WTC11 (cell line): ENCODE measurements at regions not wholly inside any gene's neighbourhood (a gene's known extent, or its start where the extent isn't known, plus 50 kb on each side); places are given as distances from the start of the nearest gene placed in this dataset.

Source experiments
- ATAC-seq: fragments of 200-7000 bp; cut with Tn5 transposase; 2 replicates; pipeline ENCODE4 v1.10.0; 2021; ENCODE audit warnings: mild to moderate bottlenecking, moderate library complexity
- CTCF ChIA-PET: fragments of 300-600 bp; sonication (Branson Sonifier 250); formaldehyde crosslinking; loops from one replicate; lab custom pipeline; 2021; ENCODE audit warnings: antibody characterized with exemption; lab: Charles Lee
- POLR2A ChIA-PET: fragments of 350-600 bp; sonication (Branson Sonifier 250); formaldehyde crosslinking; loops from one replicate; lab custom pipeline; 2021; ENCODE audit warnings: antibody characterized with exemption; lab: Charles Lee
- DNase-seq: peaks from one replicate; pipeline ENCODE4 v3.0.0; 2021; ENCODE audit warnings: low spot score
- H3K27ac Mint-ChIP-seq: 2 replicates; pipeline ENCODE4 v1.8.0; 2021; ENCODE audit warnings: mixed read lengths
- H3K27me3 Mint-ChIP-seq: 2 replicates; pipeline ENCODE4 v1.8.0; 2021; ENCODE audit warnings: low read depth, mild to moderate bottlenecking, moderate library complexity, mixed read lengths
- H3K36me3 Mint-ChIP-seq: 2 replicates; pipeline ENCODE4 v1.8.0; 2021; ENCODE audit warnings: mixed read lengths
- H3K4me1 Mint-ChIP-seq: 2 replicates; pipeline ENCODE4 v1.8.0; 2022; ENCODE audit warnings: mixed read lengths
- H3K4me3 Mint-ChIP-seq: 2 replicates; pipeline ENCODE4 v1.8.0; 2021; ENCODE audit warnings: mild to moderate bottlenecking, moderate library complexity, mixed read lengths
- H3K9me3 Mint-ChIP-seq: 2 replicates; pipeline ENCODE4 v1.8.0; 2021; ENCODE audit warnings: mixed read lengths
- GRHL2 ChIP-seq: fragments of 250-450 bp; sonication (Bioruptor Pico); IDR thresholded peaks from 2 replicates; pipeline ENCODE4 v1.8.0; 2022; ENCODE audit warnings: mild to moderate bottlenecking, moderate library complexity; ENCODE audit not compliant: insufficient replicate concordance, severe bottlenecking
- JUN ChIP-seq: sonication (generic); formaldehyde crosslinking; IDR thresholded peaks from 2 replicates; pipeline ENCODE4 v1.8.0; 2023; ENCODE audit warnings: mild to moderate bottlenecking, missing genetic modification reagents
- NFYB ChIP-seq: sonication (generic); formaldehyde crosslinking; conservative IDR thresholded peaks from 2 replicates; pipeline ENCODE4 v1.8.0; 2022; ENCODE audit warnings: low read depth, missing genetic modification reagents
- NR2C2 ChIP-seq: sonication (generic); formaldehyde crosslinking; IDR thresholded peaks from 2 replicates; pipeline ENCODE4 v1.8.0; 2022; ENCODE audit warnings: mild to moderate bottlenecking, missing genetic modification reagents
- SOX15 ChIP-seq: fragments of 250-450 bp; sonication (Bioruptor Pico); IDR thresholded peaks from 2 replicates; pipeline ENCODE4 v1.9.0; 2021; ENCODE audit warnings: mild to moderate bottlenecking
- SP1 ChIP-seq: sonication (generic); formaldehyde crosslinking; conservative IDR thresholded peaks from 2 replicates; pipeline ENCODE4 v1.8.1; 2022; ENCODE audit warnings: missing genetic modification reagents
- TCF7 ChIP-seq: sonication (generic); formaldehyde crosslinking; IDR thresholded peaks from 2 replicates; pipeline ENCODE4 v1.8.0; 2022; ENCODE audit warnings: mild to moderate bottlenecking, low read depth, missing genetic modification reagents, moderate library complexity
- ZNF219 ChIP-seq: sonication (generic); formaldehyde crosslinking; IDR thresholded peaks from 2 replicates; pipeline ENCODE4 v1.8.0; 2023; ENCODE audit warnings: missing genetic modification reagents, mild to moderate bottlenecking, borderline replicate concordance
- TF ChIP-seq, protein P1 (sequence below): sonication (generic); formaldehyde crosslinking; IDR thresholded peaks from 2 replicates; pipeline ENCODE4 v1.8.1; 2023; ENCODE audit warnings: mild to moderate bottlenecking, missing genetic modification reagents, moderate library complexity
- TF ChIP-seq, protein P2 (sequence below): fragments of 250-450 bp; sonication (Bioruptor Pico); IDR thresholded peaks from 2 replicates; pipeline ENCODE4 v1.9.0; 2021; ENCODE audit warnings: moderate library complexity, mild to moderate bottlenecking, inconsistent platforms, borderline replicate concordance
- TF ChIP-seq, protein P3 (sequence below): sonication (generic); formaldehyde crosslinking; IDR thresholded peaks from 2 replicates; pipeline ENCODE4 v1.8.0; 2023; ENCODE audit warnings: missing genetic modification reagents
- TF ChIP-seq, protein P4 (sequence below): sonication (generic); formaldehyde crosslinking; IDR thresholded peaks from 2 replicates; pipeline ENCODE4 v1.8.1; 2023; ENCODE audit warnings: mild to moderate bottlenecking, missing genetic modification reagents
- TF ChIP-seq, protein P5 (sequence below): sonication (generic); formaldehyde crosslinking; IDR thresholded peaks from 2 replicates; pipeline ENCODE4 v1.8.0; 2022; ENCODE audit warnings: missing genetic modification reagents
- TF ChIP-seq, protein P6 (sequence below): sonication (generic); formaldehyde crosslinking; IDR thresholded peaks from 2 replicates; pipeline ENCODE4 v1.8.0; 2023; ENCODE audit warnings: mild to moderate bottlenecking, missing genetic modification reagents
- TF ChIP-seq, protein P7 (sequence below): sonication (generic); formaldehyde crosslinking; IDR thresholded peaks from 2 replicates; pipeline ENCODE4 v1.8.1; 2022; ENCODE audit warnings: mild to moderate bottlenecking, missing genetic modification reagents, moderate library complexity, borderline replicate concordance

DNA sequence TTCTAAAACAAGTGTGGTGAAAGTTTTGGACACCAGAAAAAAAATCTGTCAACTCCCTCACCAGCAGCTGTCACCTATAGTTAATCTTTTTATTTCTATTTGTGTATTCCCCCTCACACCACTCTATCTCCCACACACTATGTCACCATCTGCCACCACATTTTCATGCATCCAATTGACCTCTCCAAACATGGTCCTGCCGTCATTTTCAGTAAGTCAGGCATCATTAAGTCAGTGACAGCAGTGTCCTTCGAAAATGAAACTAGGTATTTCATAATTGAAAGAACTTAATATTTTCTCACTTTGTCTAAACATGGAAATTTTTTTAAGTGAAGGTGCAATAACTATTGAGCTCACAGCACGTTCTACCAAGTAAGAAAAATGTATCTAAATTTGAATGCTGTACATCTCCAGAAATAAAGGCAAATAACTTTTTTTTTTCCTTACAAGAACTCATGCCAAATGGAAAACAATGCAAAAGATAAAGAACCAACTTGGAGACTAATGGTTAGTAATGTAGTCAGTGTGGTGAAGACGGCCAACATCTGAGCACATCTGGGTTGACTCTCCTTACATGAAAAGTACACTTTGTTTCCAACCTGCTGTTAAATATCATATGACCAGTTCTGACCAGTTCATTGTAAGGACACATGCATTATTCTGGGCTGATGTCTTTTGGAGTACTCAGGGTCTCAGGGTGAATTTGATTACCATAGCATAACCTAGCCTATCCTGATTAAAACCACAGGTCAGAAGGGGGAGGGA lies 623.3 kb upstream of the MANEA start:
- no peak for DNase-seq
- ChIA-PET POLR2A (no interaction called here), CTCF (no interaction called here)
- no peak for ATAC-seq
- Mint-ChIP-seq H3K4me3 (no peak overlapping the region), H3K4me1 (no peaks in the 10 kb centered on the region), H3K36me3 (no peaks in the 10 kb centered on the region), H3K9me3 (no peaks in the 10 kb centered on the region), H3K27me3 (no peaks in the 10 kb centered on the region), H3K27ac (no peak overlapping the region)
- TF ChIP-seq, protein P1, sequence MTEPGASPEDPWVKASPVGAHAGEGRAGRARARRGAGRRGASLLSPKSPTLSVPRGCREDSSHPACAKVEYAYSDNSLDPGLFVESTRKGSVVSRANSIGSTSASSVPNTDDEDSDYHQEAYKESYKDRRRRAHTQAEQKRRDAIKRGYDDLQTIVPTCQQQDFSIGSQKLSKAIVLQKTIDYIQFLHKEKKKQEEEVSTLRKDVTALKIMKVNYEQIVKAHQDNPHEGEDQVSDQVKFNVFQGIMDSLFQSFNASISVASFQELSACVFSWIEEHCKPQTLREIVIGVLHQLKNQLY (CRISPR knock-in tag): no peak
- TF ChIP-seq, protein P2, sequence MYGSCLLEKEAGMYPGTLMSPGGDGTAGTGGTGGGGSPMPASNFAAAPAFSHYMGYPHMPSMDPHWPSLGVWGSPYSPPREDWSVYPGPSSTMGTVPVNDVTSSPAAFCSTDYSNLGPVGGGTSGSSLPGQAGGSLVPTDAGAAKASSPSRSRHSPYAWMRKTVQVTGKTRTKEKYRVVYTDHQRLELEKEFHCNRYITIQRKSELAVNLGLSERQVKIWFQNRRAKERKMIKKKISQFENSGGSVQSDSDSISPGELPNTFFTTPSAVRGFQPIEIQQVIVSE (CRISPR knock-in tag): no peak
- TF ChIP-seq SP1 (CRISPR knock-in tag): no peak
- TF ChIP-seq JUN (CRISPR knock-in tag): no peak
- no peak for TF ChIP-seq NFYB (CRISPR knock-in tag)
- TF ChIP-seq ZNF219 (CRISPR knock-in tag): no peak
- TF ChIP-seq, protein P3, sequence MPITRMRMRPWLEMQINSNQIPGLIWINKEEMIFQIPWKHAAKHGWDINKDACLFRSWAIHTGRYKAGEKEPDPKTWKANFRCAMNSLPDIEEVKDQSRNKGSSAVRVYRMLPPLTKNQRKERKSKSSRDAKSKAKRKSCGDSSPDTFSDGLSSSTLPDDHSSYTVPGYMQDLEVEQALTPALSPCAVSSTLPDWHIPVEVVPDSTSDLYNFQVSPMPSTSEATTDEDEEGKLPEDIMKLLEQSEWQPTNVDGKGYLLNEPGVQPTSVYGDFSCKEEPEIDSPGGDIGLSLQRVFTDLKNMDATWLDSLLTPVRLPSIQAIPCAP: no peak
- no peak for TF ChIP-seq GRHL2 (CRISPR knock-in tag)
- TF ChIP-seq TCF7 (CRISPR knock-in tag): no peak
- no peak for TF ChIP-seq SOX15 (CRISPR knock-in tag)
- TF ChIP-seq, protein P4, sequence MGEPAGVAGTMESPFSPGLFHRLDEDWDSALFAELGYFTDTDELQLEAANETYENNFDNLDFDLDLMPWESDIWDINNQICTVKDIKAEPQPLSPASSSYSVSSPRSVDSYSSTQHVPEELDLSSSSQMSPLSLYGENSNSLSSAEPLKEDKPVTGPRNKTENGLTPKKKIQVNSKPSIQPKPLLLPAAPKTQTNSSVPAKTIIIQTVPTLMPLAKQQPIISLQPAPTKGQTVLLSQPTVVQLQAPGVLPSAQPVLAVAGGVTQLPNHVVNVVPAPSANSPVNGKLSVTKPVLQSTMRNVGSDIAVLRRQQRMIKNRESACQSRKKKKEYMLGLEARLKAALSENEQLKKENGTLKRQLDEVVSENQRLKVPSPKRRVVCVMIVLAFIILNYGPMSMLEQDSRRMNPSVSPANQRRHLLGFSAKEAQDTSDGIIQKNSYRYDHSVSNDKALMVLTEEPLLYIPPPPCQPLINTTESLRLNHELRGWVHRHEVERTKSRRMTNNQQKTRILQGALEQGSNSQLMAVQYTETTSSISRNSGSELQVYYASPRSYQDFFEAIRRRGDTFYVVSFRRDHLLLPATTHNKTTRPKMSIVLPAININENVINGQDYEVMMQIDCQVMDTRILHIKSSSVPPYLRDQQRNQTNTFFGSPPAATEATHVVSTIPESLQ (CRISPR knock-in tag): no peak
- TF ChIP-seq, protein P5, sequence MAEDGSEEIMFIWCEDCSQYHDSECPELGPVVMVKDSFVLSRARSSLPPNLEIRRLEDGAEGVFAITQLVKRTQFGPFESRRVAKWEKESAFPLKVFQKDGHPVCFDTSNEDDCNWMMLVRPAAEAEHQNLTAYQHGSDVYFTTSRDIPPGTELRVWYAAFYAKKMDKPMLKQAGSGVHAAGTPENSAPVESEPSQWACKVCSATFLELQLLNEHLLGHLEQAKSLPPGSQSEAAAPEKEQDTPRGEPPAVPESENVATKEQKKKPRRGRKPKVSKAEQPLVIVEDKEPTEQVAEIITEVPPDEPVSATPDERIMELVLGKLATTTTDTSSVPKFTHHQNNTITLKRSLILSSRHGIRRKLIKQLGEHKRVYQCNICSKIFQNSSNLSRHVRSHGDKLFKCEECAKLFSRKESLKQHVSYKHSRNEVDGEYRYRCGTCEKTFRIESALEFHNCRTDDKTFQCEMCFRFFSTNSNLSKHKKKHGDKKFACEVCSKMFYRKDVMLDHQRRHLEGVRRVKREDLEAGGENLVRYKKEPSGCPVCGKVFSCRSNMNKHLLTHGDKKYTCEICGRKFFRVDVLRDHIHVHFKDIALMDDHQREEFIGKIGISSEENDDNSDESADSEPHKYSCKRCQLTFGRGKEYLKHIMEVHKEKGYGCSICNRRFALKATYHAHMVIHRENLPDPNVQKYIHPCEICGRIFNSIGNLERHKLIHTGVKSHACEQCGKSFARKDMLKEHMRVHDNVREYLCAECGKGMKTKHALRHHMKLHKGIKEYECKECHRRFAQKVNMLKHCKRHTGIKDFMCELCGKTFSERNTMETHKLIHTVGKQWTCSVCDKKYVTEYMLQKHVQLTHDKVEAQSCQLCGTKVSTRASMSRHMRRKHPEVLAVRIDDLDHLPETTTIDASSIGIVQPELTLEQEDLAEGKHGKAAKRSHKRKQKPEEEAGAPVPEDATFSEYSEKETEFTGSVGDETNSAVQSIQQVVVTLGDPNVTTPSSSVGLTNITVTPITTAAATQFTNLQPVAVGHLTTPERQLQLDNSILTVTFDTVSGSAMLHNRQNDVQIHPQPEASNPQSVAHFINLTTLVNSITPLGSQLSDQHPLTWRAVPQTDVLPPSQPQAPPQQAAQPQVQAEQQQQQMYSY: no peak
- TF ChIP-seq, protein P6, sequence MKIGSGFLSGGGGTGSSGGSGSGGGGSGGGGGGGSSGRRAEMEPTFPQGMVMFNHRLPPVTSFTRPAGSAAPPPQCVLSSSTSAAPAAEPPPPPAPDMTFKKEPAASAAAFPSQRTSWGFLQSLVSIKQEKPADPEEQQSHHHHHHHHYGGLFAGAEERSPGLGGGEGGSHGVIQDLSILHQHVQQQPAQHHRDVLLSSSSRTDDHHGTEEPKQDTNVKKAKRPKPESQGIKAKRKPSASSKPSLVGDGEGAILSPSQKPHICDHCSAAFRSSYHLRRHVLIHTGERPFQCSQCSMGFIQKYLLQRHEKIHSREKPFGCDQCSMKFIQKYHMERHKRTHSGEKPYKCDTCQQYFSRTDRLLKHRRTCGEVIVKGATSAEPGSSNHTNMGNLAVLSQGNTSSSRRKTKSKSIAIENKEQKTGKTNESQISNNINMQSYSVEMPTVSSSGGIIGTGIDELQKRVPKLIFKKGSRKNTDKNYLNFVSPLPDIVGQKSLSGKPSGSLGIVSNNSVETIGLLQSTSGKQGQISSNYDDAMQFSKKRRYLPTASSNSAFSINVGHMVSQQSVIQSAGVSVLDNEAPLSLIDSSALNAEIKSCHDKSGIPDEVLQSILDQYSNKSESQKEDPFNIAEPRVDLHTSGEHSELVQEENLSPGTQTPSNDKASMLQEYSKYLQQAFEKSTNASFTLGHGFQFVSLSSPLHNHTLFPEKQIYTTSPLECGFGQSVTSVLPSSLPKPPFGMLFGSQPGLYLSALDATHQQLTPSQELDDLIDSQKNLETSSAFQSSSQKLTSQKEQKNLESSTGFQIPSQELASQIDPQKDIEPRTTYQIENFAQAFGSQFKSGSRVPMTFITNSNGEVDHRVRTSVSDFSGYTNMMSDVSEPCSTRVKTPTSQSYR (CRISPR knock-in tag): no peak
- TF ChIP-seq NR2C2 (CRISPR knock-in tag): no peak
- TF ChIP-seq, protein P7, sequence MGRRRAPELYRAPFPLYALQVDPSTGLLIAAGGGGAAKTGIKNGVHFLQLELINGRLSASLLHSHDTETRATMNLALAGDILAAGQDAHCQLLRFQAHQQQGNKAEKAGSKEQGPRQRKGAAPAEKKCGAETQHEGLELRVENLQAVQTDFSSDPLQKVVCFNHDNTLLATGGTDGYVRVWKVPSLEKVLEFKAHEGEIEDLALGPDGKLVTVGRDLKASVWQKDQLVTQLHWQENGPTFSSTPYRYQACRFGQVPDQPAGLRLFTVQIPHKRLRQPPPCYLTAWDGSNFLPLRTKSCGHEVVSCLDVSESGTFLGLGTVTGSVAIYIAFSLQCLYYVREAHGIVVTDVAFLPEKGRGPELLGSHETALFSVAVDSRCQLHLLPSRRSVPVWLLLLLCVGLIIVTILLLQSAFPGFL: no peak
- TF ChIP-seq, all 79 proteins: peak for 0
